ENCODE measurements at regions not wholly inside any gene's neighbourhood (a gene's known extent, or its start where the extent isn't known, plus 50 kb on each side); places are given as distances from the start of the nearest gene placed in this dataset.

GRCh38 chr16:55014022-55014421 lies 83.4 kb downstream of the IRX5 start:
- Mint-ChIP-seq H3K4me3 (ENCODE audit: unreplicated experiment) (no peak overlapping the region), H3K4me1 (ENCODE audit: low read depth, unreplicated experiment) (no peaks in the 10 kb centered on the region), H3K27me3 (ENCODE audit: low read depth, unreplicated experiment) (peaks cover 9% of the 10 kb centered on the region), H3K27ac (ENCODE audit: unreplicated experiment) (no peak overlapping the region), H3K9me3 (ENCODE audit: unreplicated experiment) (no peaks in the 10 kb centered on the region), H3K36me3 (ENCODE audit: low read depth, unreplicated experiment) (no peaks in the 10 kb centered on the region)
- Histone ChIP-seq H3K4me2 (ENCODE audit: low read length) (no peak overlapping the region), H2AFZ (ENCODE audit: low read depth, low read length) (no peak overlapping the region), H3K79me2 (ENCODE audit: insufficient read depth, low read length) (no peaks in the 10 kb centered on the region), H4K20me1 (ENCODE audit: insufficient read depth, low read length) (no peaks in the 10 kb centered on the region), H3K27me3 (ENCODE audit: insufficient read depth, low read length) (no peaks in the 10 kb centered on the region), H3K4me1 (ENCODE audit: insufficient read depth, low read length) (no peaks in the 10 kb centered on the region), H3K9ac (ENCODE audit: low read length) (no peak overlapping the region), H3K4me3 (ENCODE audit: insufficient read depth, low read depth, low read length) (no peak overlapping the region), H3K36me3 (ENCODE audit: insufficient read depth, low read length) (no peaks in the 10 kb centered on the region), H3K9me3 (ENCODE audit: insufficient read depth, low read depth, low read length) (no peaks in the 10 kb centered on the region), H3K27ac (ENCODE audit: low read depth, low read length) (no peak overlapping the region)
- FAIRE-seq, result no peak
- TF ChIP-seq EZH2 (IDR thresholded peaks at IDR 0.05; ENCODE audit: insufficient read depth, low read length) (no peak), CTCF (IDR thresholded peaks at IDR 0.05; ENCODE audit: insufficient read depth, low read depth, low read length) (no peak)
- no peak for DNase-seq (ENCODE audit: low read depth)

DNA sequence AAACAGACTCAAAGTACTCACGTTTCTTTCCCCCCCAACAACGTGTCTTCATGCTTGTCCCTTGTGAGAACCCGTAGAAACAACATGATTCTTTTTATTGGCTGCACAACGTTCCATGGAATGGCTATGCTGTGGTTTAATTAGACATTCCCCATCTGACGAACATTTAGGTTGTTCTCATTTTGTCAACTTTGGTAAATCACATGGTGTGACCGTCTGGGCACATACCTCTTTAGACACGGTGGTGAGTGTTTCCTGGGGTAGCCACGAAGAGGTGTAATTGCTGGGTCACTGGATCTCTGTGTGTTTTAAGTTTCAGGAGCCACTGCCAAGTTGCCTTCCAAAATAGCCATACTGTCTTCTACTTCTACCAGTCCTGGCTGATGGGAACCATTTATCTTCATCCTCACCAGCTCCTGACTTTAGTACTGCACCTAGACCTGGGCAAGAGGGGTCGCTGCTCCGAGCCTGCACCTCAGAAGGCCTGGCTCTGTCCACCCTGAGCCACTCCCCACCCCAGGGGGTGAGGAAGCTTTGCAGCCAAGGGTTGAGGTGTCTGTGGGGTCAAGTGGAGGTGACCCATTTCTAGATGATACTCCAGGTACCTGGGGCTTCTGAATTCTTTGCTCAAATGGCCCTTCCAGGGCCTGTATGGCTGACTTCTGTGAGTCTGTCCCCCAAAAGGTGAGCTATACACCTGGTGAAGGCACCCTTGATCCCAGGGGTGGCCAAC lies 84.7 kb downstream of the IRX5 start:
- peaks cover 9% of the 10 kb centered on the region for H3K27me3 Mint-ChIP-seq (ENCODE audit: low read depth, unreplicated experiment)
- Histone ChIP-seq H4K20me1 (ENCODE audit: insufficient read depth, low read length) (no peaks in the 10 kb centered on the region), H2AFZ (ENCODE audit: low read depth, low read length) (no peak overlapping the region), H3K4me2 (ENCODE audit: low read length) (no peak overlapping the region), H3K9me3 (ENCODE audit: insufficient read depth, low read depth, low read length) (peaks cover 8% of the 10 kb centered on the region), H3K9ac (ENCODE audit: low read length) (no peak overlapping the region), H3K4me3 (ENCODE audit: insufficient read depth, low read depth, low read length) (no peak overlapping the region), H3K27ac (ENCODE audit: low read depth, low read length) (no peak overlapping the region), H3K36me3 (ENCODE audit: insufficient read depth, low read length) (no peaks in the 10 kb centered on the region), H3K79me2 (ENCODE audit: insufficient read depth, low read length) (no peaks in the 10 kb centered on the region), H3K4me1 (ENCODE audit: insufficient read depth, low read length) (no peaks in the 10 kb centered on the region), H3K27me3 (ENCODE audit: insufficient read depth, low read length) (no peaks in the 10 kb centered on the region)
- no peaks in the 10 kb centered on the region for H3K4me1 Mint-ChIP-seq (ENCODE audit: low read depth, unreplicated experiment)
- no peak overlapping the region for H3K27ac Mint-ChIP-seq (ENCODE audit: unreplicated experiment)
- no peak for TF ChIP-seq EZH2 (IDR thresholded peaks at IDR 0.05; ENCODE audit: insufficient read depth, low read length)
- TF ChIP-seq CTCF (IDR thresholded peaks at IDR 0.05; ENCODE audit: insufficient read depth, low read depth, low read length), result no peak
- H3K36me3 Mint-ChIP-seq (ENCODE audit: low read depth, unreplicated experiment), result no peaks in the 10 kb centered on the region
- DNase-seq (ENCODE audit: low read depth), result peak; percentile 66
- no peak overlapping the region for H3K4me3 Mint-ChIP-seq (ENCODE audit: unreplicated experiment)
- FAIRE-seq, result no peak
- H3K9me3 Mint-ChIP-seq (ENCODE audit: unreplicated experiment), result no peaks in the 10 kb centered on the region

GRCh38 chr16:55016515-55016914 lies 85.8 kb downstream of the IRX5 start:
- Histone ChIP-seq H3K79me2 (ENCODE audit: insufficient read depth, low read length) (no peaks in the 10 kb centered on the region), H3K4me2 (ENCODE audit: low read length) (no peak overlapping the region), H3K9ac (ENCODE audit: low read length) (no peak overlapping the region), H3K36me3 (ENCODE audit: insufficient read depth, low read length) (no peaks in the 10 kb centered on the region), H3K4me3 (ENCODE audit: insufficient read depth, low read depth, low read length) (no peak overlapping the region), H4K20me1 (ENCODE audit: insufficient read depth, low read length) (no peaks in the 10 kb centered on the region), H2AFZ (ENCODE audit: low read depth, low read length) (no peak overlapping the region), H3K4me1 (ENCODE audit: insufficient read depth, low read length) (no peaks in the 10 kb centered on the region), H3K9me3 (ENCODE audit: insufficient read depth, low read depth, low read length) (peaks cover 8% of the 10 kb centered on the region), H3K27me3 (ENCODE audit: insufficient read depth, low read length) (no peaks in the 10 kb centered on the region), H3K27ac (ENCODE audit: low read depth, low read length) (no peak overlapping the region)
- Mint-ChIP-seq H3K9me3 (ENCODE audit: unreplicated experiment) (no peaks in the 10 kb centered on the region), H3K4me1 (ENCODE audit: low read depth, unreplicated experiment) (peaks cover under 1% of the 10 kb centered on the region), H3K27ac (ENCODE audit: unreplicated experiment) (no peak overlapping the region), H3K36me3 (ENCODE audit: low read depth, unreplicated experiment) (no peaks in the 10 kb centered on the region), H3K27me3 (ENCODE audit: low read depth, unreplicated experiment) (peaks cover 9% of the 10 kb centered on the region), H3K4me3 (ENCODE audit: unreplicated experiment) (no peak overlapping the region)
- no peak for DNase-seq (ENCODE audit: low read depth)
- TF ChIP-seq EZH2 (IDR thresholded peaks at IDR 0.05; ENCODE audit: insufficient read depth, low read length), result no peak
- no peak for TF ChIP-seq CTCF (IDR thresholded peaks at IDR 0.05; ENCODE audit: insufficient read depth, low read depth, low read length)
- no peak for FAIRE-seq
